Lung microvascular endothelial cell (primary cell): ENCODE measurements at regions not wholly inside any gene's neighbourhood (a gene's known extent, or its start where the extent isn't known, plus 50 kb on each side); places are given as distances from the start of the nearest gene placed in this dataset.

ENCODE experiments used
- DNase-seq, 2 donors: peaks; one replicate each; pipeline versions ENCODE4 v3.0.0 to v3.0.0-alpha.2; 2010; ENCODE audit warnings: low read depth in 2 of 2

DNA sequence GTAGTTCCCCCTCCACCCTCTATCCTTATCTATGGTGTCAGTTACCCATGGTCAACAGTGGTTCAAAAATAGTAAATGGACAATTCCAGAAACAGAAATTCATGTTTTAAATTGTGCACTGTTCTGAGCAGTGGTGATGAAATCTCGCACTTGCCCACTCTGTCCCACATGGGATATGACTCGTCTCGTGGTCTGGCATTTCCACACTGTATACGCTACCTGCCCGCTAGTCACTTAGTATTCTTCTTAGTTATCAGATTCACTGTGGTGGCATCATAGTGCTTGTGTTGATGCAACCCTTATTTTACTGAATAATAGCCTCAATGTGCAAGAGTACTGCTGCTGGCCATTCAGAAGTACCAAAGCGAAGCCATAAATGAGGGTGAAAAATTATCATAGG lies 507.0 kb downstream of the SNAPC1 start:
- no peak for DNase-seq

DNA sequence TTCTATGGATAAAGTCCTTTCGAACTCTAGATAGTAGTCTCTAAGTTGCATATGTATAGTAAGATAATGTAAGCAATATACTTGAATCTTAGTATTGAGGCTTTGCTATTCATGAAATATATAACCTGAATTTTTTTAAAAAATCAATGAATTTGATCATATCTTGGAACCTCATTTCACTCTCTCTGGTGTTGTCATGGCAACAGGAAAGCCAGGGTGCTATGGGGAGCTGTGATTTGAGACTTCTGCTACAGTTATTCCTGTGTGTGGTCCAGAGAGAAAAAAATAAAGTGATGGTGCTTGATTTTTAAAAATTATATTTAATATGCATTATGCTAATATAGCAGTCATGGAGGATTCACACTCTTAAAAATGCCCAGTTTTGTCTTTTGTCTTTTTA lies 508.0 kb downstream of the SNAPC1 start:
- DNase-seq = no peak

DNA sequence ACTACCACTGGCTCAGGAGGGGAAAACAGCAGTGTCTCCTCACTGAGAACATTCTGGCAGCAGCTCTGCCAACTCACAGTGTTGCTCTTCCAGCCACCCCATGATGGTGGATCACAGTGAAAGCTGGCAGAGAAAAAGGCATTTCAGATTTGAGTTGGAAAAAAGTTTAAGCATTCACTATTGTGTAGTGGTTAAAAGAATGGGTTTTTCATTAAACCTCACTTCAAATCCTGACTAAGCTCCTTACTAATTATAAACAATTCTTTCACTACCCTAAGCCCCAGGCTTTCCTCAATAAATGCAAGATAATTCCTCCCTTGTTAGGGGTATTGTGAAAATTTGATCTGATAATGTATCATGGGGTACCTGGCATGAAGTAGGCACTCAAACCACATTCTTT lies 518.1 kb downstream of the SNAPC1 start:
- DNase-seq = no peak

DNA sequence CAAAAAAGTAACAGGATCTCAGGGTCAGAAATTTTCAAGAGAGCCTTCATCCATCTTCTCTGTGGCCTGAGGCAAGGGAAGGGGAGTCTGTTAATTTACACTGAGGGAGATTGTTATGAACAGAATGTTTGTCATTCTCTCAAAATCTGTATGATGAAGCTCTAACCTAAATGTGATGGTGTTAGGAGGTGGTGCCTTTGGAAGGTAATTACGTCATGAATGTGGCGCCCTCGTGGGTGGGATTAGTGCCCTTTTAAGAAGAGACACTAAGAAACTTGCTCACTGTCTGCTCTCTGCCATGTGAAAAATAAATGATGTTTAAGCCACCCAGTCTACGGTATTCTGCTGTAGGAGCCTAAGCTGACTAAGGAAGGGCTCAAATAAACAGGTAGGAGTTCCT lies 521.6 kb downstream of the SNAPC1 start:
- no peak for DNase-seq

DNA sequence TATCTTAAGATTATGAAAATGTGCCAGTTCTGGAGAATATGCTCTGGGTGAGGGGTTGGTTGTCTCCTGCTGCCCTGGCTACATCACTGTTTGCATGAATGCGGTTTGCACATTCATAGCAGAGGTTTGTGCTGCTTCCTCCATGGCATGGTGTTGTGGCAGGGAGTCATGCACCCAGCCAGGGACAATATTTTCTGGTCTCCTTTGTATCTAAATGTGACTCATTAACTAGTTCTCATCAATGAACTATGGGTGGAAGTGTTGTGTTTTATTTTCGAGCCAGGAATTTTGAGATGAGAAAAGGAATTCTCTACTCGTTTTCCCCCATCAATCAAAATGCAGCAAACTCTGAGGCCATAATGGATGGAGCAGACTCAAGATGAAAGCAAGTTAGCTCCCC lies 527.3 kb downstream of the SNAPC1 start:
- no peak for DNase-seq

DNA sequence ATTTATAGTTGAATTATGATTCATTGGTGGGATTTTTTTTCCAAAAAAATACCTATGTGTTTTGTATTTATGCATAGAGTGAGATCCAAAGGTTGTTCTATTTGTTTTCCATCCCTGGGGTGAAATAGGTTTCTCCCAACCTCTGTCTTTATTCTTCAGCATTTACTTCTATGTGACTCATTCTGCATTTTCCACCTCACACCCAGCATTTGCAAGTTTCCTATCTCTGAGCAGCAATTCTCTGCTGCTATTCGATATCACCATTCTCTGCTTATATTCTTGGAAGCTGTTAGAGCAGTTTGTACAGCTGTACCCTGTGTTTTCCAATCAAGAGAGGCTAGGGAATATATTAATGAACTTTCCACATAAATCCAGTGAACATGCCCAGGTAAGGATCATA lies 538.9 kb downstream of the SNAPC1 start:
- no peak for DNase-seq

DNA sequence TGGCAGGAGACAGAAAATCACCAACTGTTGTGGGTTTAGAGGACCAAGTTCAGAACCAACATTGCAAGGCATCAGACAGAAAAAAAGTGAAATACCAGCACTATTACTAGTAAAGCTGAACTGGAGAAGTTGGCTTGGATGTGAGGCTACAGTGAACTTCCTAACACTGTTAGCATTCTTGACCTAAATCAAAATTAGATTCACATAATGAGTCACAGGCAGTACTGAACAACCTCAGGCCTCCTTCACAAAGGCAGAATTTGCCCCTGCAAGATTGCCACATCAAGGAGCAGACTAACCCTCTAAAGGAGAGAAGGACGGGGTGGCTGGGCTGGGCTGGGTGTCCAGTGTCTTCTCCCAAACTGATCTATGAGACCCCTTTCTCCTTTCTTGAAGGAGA lies 539.7 kb downstream of the SNAPC1 start:
- no peak for DNase-seq

DNA sequence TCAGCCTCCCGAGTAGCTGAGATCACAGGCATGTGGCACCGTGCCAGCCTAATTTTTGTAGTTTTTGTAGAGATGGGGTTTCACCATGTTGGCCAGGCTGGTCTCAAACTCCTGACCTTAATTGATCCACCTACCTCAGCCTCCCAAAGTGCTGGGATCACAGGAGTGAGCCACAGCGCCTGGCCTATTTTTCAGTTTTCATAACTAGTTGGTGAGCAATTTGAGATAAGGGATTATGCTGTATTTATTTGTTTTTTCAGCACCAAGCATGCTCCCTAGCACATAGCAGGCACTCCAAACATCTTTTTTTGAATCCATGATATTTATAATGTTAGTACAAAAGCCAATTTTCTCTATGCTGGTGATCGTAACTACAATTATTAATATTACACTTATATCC lies 541.2 kb downstream of the SNAPC1 start:
- DNase-seq = no peak

DNA sequence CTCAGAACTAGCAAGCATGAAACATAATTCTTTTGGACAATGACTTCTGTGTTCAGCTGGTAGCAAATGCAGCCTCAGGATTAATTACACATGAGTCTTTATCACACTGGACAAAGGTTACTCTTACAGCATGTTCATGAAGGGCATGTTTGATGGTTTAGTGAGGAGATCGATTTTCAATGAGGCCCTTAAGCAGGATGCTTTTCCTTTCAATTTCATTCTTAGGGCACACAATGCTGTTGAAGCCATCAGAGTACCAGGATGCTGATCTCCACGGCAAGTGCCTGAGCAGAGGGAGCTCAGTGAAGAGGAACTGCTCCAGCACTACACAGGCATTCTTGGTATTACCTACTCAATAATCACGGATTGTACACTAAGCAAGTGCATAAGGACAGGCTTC lies 542.0 kb downstream of the SNAPC1 start:
- DNase-seq = no peak

DNA sequence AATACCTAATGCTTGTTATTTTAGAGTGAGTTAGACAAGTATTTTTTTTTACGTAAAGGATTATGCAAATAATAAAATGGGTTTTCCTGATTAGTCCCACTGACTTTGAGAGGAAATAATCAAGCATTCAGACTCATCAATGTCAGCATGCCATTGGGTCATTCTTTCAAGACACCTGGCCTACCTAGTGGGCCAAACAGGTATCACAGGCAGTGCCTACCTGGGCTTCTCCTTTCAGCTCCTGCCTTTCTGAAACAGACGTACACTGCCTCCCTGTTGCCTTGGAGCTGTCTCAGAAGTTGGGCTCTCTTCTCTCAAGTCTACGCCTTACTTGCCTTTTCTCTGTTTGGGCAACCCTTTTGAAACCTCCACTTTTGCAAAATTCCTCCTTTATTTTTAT lies 545.6 kb downstream of the SNAPC1 start:
- DNase-seq = no peak

DNA sequence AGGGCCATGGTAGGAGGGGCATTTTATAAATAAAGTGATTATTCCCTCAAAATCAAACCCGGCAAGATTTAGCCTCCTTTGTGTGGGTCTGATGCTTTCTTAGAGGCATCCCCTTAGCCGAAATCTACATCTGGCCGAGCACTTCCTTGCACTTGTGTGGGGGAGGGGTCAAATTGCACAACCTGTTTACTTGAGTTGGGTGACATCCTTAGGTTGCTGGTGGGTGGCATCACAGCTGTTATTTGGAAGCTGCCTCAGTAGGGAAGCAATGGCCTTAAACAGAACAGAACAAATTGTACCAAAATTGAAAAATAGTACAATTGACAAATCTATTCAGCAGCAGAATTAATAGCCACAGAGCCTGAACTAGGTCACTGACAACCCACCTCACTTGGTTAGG lies 546.1 kb downstream of the SNAPC1 start:
- no peak for DNase-seq

DNA sequence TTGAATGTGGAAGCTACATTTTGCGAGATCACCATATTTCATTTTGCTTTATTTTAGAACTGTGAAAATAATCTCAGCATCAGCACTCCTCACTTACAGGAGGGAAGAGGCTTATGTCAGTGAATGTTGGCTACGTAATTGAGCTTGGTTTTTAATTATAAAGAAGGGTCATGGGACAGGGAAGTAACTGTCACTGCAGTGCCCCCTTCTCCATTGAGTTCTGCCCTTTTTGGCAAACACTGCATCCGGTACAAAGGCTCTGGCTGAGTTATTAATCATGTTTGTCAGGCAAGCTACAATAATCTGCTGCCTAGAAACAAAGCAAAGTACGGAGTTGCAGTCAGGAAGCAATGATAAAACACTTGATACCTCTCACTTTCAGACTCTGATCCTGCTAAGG lies 546.7 kb downstream of the SNAPC1 start:
- DNase-seq = peak; percentile 75 to 77

DNA sequence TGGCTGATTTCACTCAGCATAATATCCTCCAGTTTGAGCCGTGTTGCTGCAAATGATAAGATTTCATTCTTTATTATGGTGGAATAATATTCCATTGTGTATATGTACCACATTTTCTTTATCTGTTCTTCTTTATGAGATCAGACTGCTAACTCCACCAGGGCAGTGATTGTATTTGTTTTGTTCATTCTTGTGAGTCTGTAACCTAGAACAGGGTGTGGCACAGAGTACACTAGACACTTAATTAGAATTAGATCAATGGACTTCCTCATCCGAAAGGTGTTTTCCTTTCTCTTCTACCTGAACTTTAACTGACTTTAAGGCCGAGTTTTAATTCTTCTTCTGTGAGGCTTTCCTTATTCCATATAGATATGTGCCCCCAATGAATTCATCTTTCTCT lies 551.0 kb downstream of the SNAPC1 start:
- DNase-seq = no peak

DNA sequence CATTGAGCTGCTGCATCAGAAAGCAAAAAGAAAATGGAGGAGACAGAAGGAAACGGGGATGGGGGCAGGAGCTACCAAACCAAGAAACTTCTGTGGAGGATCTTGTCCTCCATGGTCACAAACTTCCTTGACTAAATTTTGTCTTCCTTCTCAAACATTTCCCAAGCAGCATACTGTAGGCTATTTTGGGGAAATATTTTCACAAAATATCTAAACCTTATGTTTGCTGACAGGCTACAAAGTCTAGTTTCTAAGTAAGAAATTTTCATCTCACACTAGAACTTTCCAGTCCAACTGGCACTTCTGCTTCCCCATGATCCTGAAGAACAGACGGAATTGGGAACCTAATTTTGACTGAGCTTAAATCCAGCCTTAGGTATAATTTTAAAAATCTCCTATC lies 552.0 kb downstream of the SNAPC1 start:
- no peak for DNase-seq

DNA sequence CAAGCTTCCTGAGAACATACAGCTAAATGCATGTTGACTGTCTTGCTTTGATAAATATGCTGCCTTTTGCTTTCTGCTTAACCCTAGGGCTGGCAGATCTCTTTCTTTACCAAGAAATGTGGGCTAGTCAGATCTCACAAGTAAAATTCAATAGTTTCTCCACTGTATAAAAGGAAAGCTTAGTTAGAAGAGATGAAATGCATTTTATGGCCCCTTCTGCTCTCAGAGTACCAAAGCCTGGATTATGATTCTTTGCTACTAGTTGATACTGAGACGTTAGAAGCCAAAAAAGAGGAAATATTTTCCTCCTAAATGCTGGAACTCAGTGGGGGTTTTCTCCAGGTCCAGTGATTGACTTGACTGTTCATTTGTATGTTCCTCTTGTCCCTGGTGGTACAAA lies 552.7 kb downstream of the SNAPC1 start:
- DNase-seq = no peak

DNA sequence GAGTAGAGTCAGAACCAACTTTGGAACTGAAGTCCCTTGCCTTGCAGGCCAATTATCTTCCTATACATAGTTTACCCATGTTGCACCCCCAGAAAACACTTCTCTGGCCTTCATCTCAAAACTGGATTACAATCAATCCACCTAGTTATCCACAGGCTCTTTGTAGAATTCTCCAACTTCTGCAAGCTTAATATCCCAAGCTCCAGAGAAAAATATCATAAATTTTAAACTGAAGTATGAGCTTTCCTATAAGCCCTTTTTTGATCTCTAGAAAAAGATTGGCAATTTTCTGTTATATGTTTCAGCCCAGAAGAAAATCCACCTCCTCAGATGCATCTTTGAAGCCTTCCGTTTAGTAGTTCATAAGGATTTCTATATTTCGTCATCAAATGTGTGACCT lies 553.4 kb downstream of the SNAPC1 start:
- no peak for DNase-seq

DNA sequence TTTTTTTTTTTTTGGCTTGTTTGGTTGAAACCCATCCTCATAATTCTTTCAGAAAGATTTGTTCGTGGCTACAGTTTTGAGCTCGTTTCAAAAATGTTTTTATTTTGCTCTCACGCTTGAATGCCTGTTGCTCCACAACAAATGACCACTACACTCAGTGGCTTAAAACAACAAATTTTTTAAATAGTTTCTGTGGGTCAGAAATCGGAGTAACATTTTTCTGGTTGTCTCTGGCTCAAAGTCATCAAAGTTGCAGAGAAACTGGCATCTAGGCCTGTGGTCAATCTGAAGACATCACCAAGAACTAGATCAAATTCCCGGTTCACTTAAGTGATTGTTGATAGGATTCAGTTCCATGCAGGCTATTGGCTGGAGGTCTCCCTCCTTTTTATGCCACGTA lies 560.0 kb downstream of the SNAPC1 start:
- DNase-seq = no peak

DNA sequence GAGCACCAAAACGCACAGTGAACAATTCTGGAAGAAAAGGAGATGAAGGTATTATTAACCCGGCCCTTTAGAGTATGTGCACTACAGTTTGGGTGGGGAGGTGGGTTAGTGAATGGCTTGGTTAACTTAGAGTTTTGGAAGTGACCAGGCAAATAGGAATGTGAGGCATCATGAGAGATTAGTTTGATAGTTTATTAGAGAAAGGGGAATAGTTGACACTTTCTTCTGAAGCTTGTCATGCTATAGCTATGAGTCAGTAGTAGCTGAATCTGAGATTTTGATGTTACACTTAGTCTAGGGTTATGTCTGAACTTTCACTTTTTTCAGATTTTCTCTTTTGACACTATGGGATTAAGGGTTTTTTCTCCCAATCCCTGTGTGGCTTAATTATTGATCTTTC lies 567.2 kb downstream of the SNAPC1 start:
- no peak for DNase-seq

DNA sequence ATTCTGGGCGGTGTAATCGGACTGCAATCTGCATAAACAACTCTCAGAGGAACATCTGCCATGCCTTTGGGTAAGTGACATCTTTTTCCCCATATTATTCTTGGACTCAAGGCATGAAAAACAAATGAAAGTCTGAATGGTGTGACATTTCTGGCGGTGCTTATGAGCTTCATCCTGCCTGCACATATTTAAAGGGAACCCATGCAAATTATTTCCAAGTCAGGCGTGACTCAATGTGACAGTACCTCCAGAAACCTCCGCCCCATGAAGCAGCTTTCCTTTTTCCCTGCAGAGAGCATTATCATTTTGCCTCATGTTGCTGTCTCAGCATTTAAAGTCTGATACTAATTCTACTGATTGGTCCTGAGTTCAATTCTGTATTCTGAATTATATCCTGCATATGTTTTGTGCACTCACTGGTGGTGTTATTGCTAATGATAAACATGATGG lies 585.4 kb downstream of the SNAPC1 start:
- DNase-seq = no peak

DNA sequence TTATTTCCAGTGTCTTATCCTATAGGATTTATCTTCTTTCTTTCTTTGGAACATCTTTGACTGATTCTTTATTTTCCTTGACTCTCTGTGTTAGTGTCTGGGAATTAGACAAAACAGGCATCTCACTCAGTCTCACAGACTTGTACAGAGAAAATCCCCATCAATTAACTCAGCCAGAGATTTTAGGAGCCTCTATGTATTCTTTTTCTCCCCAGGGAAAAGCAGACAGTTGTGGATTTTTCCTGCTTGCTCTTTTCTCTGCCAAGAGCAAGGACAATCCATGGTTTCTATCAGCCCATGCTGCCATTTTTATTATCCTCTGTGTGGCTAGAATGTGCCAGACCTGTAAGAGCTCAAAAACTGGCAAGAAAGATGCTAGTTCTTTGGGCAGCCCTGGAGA lies 595.1 kb downstream of the SNAPC1 start:
- DNase-seq = no peak

DNA sequence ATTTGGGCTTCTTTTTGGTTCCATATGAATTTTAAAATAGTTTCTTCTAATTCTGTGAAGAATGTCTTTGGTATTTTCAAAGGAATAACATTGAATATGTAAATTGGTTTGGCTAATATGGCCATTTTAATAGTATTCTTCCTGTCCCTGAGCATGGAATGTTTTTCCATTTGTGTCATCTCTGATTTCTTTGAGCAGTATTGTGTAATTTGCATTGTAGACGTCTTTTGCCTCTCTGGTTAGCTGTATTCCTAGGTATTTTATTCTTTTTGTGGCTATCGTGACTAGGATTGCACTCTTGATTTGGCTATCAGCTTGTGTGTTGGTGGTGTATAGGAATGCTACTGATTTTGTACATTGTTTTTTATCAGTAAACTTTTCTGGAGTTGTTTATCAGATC lies 601.9 kb downstream of the SNAPC1 start:
- no peak for DNase-seq

DNA sequence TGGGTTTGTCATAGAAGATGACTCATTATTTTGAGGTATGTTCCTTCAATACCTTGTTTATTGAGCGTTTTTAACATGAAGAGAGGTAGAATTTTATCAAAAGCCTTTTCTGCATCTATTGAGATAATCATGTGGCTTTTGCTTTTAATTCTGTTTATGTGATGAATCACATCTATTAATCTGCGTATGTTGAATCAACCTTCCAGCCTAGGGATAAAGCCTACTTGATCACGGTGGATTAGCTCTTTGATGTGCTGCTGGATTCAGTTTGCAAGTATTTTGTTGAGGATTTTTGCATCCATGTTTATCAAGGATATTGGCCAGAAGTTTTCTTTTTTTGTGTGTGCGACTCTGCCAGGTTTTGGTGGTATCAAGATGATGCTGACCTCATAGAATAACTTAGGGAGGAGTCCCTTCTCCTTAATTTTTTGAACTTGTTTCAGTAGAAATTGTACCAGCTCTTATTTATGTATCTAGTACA lies 602.6 kb downstream of the SNAPC1 start:
- no peak for DNase-seq

DNA sequence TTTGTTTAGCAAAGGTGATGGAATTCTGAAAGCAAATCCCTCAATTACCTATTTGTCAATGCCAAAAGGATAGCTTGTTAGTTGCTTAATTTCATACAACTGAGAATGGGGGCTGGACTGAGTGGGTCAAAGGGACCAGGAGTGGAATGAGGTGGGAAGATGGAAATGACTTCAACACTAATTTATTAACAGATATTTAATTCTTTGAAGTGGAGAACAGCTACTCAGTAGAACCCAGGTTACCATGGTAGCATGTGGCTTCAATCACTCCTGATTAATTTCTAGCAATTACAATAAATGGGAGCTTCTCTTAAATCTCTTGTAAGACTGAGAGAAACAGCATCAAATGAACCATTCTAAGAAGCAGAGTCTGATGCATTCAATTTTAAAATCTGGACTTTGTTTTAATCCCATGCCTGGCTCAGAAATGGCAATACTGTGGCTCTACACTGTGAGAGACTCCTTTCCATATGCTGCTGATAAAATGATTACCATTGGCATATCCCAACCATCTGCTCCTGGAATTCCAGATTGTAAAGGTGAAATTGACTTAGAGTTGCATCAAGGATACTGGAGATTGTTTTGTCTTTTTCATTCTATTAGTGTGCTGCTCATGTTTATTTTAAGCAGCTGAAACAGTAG lies 607.8 kb downstream of the SNAPC1 start:
- no peak for DNase-seq

DNA sequence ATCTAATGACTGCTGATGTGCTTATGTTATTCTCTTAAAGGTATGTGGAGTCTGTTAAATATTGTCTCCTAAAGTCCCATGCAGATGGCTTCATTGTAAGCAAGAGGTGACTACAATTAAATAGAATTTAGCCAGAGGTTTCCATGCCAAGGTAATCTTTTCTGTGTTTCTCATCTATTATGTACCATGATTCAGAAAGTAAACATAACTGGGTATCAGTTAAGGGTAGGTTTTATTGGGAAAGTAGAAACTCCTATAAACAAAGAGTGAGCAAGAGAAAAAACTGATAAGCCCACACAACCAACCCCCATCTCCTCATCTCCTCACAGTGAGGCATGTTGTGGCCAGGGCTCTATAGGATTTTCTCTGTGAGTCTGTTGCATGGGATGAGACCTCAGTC lies 611.7 kb downstream of the SNAPC1 start:
- DNase-seq = no peak
